Lower leg skin (tissue), 4 donors: ENCODE measurements at regions not wholly inside any gene's neighbourhood (a gene's known extent, or its start where the extent isn't known, plus 50 kb on each side); places are given as distances from the start of the nearest gene placed in this dataset.

Experiments
- DNase-seq, 2 donors: peaks; one replicate each; pipeline ENCODE4 v3.0.0-alpha.2; 2019; ENCODE audit warnings: low spot score in 2 of 2
- H3K4me3 ChIP-seq: fragments of 200-600 bp; sonication (generic); 2 replicates; pipeline ENCODE4 v1.5.1; 2017; ENCODE audit warnings: mild to moderate bottlenecking, low read depth; ENCODE audit not compliant: poor library complexity, severe bottlenecking
- CTCF ChIP-seq, 3 donors: fragments of 450-650 bp; IDR thresholded peaks; one replicate each; pipeline ENCODE4 v1.5.1; 2016; ENCODE audit warnings: antibody characterized with exemption in 3 of 3, mild to moderate bottlenecking in 3 of 3, moderate library complexity in 2 of 3
- POLR2A ChIP-seq, 2 donors: fragments of 450-650 bp; IDR thresholded peaks; one replicate each; pipeline ENCODE4 v1.6.1; 2016 to 2017; ENCODE audit warnings: antibody characterized with exemption in 2 of 2, mild to moderate bottlenecking in 1 of 2, moderate library complexity in 1 of 2
- WGBS, 2 donors: methylation state at CpG; one replicate each; pipeline ENCODE4 v1.1.5; 2018; 5-methylcytosine and 5-hydroxymethylcytosine counted together
- intact Hi-C: fragments of 100-400 bp; cut with DNase I; formaldehyde crosslinking; loops from one replicate; pipeline ENCODE4 v1.15.0; 2023; ENCODE audit warnings: low total_unique reads

- DNase-seq: no peak
- TF ChIP-seq POLR2A (IDR thresholded peaks at IDR 0.05) (no peak), CTCF (IDR thresholded peaks at IDR 0.05) (no peak)
- intact Hi-C loops: no loop called here
- WGBS, 2 donors: 78 to 79% methylated on average over 7 of the region's 7 CpGs
- H3K4me3 ChIP-seq: no peak overlapping the region
These were observed 759.1 kb downstream of the TSN start for GRCh38 chr2:122514451-122514996.

- 62 to 75% methylated on average over 5 of the region's 5 CpGs for WGBS, 2 donors
- no peak for DNase-seq
- no peak overlapping the region for H3K4me3 ChIP-seq
- intact Hi-C loops: no loop called here
- TF ChIP-seq POLR2A (IDR thresholded peaks at IDR 0.05): no peak
- no peak for TF ChIP-seq CTCF (IDR thresholded peaks at IDR 0.05)
These were observed 760.4 kb downstream of the TSN start for GRCh38 chr2:122515731-122516290.

DNA sequence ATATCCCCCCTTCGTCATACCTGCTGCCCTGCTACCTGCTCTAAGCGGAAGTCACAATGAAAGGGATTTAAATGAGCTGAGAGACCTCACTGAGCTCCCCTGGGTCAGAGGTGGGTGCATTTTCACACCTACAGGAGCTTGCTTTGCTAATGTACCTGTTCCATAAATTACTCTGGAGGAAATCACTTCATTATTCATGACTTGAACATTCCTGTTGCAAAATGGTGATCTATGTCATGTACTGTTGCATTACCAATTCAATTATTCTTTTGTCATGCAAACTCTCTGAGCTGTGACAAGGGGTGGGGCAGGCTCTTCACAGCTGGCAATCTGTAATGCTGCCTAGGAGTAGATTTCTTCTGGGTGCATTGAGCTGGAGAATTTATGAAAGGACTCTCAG is 761.3 kb downstream of the TSN start:
- TF ChIP-seq POLR2A (IDR thresholded peaks at IDR 0.05): no peak
- TF ChIP-seq CTCF (IDR thresholded peaks at IDR 0.05): no peak
- no peak for DNase-seq
- H3K4me3 ChIP-seq: no peak overlapping the region
- 81% methylated on average over 2 of the region's 2 CpGs for WGBS, 2 donors
- intact Hi-C loops: no loop called here

DNA sequence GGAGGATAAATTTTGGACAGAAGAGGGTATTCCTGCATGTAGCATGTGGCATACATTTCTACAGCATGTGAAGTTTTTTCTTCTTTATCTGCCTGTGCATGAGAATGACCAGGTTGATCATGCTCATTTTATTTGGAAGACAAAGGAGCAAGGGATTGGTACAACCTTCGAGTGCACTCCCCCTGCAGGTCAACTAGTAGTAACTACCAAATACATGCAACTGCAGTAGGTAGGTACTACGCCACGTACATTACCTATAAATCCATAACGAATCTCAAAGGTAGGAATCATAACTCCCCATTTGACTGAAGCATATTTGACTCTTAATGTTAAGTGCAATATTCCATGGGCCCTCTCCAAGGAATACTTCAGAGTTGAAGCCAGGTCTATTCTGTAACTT is 763.9 kb downstream of the TSN start:
- 88 to 89% methylated on average over 4 of the region's 4 CpGs for WGBS, 2 donors

GRCh38 chr2:122519821-122520611 is 764.6 kb downstream of the TSN start:
- 88 to 91% methylated on average over 4 of the region's 4 CpGs for WGBS, 2 donors
- no peak overlapping the region for H3K4me3 ChIP-seq
- intact Hi-C loops: no loop called here
- TF ChIP-seq POLR2A (IDR thresholded peaks at IDR 0.05) (no peak), CTCF (IDR thresholded peaks at IDR 0.05) (no peak)
- no peak for DNase-seq

More for the DNA sequence above, 763.9 kb downstream of the TSN start:
- H3K4me3 ChIP-seq: no peak overlapping the region
- intact Hi-C loops: no loop called here
- DNase-seq: no peak
- TF ChIP-seq CTCF (IDR thresholded peaks at IDR 0.05): no peak
- TF ChIP-seq POLR2A (IDR thresholded peaks at IDR 0.05): no peak
